HCT116 (cell line): ENCODE measurements at regions not wholly inside any gene's neighbourhood (a gene's known extent, or its start where the extent isn't known, plus 50 kb on each side); places are given as distances from the start of the nearest gene placed in this dataset.

ENCODE experiments used
- ATAC-seq: fragments of 200-7000 bp; cut with Tn5 transposase; 2 replicates; pipeline ENCODE4 v1.9.1; 2020; ENCODE audit warnings: mild to moderate bottlenecking, moderate library complexity
- BruUV-seq: library from RNA; stranded (reverse); fragments of 400-500 nt; replicated peaks from 2 replicates; lab custom pipeline; 2021; lab: Mats Ljungman, UMichigan
- CTCF ChIA-PET: fragments of 300-600 bp; sonication (Branson Sonifier 250); formaldehyde crosslinking; loops from one replicate; lab custom pipeline; 2021; ENCODE audit warnings: antibody characterized with exemption; lab: Charles Lee
- POLR2A ChIA-PET: fragments of 300-600, 350-600 bp; sonication (Branson Sonifier 250); formaldehyde crosslinking; loops from one replicate; lab custom pipeline; 2021; ENCODE audit warnings: antibody characterized with exemption; lab: Charles Lee
- RAD21 ChIA-PET, 2 experiments: fragments of 300-600 bp; sonication (Branson Sonifier 250); formaldehyde crosslinking; loops; one replicate each; lab custom pipeline; 2023; ENCODE audit warnings: low total read pairs in 2 of 2; ENCODE audit not compliant: uncharacterized antibody in 2 of 2, unreplicated experiment in 2 of 2, low non-redundant PET in 1 of 2; lab: Charles Lee
- DNase-seq: peaks from one replicate; pipeline ENCODE4 v3.0.0-alpha.2; 2010; ENCODE audit warnings: low read depth, low spot score
- H2AFZ ChIP-seq: fragments of 200-600 bp; shearing (Covaris generic), sonication (generic); 2 replicates; pipeline ENCODE4 v1.6.1; 2017; ENCODE audit warnings: low read depth, mixed run types, mixed read lengths, antibody characterized with exemption, low read length; ENCODE audit not compliant: poor library complexity, severe bottlenecking
- H3K27ac ChIP-seq: 2 replicates; pipeline ENCODE4 v1.5.1; 2012; ENCODE audit warnings: low read depth, low read length
- H3K27me3 ChIP-seq: fragments of 200-600 bp; sonication (generic); 2 replicates; pipeline ENCODE4 v1.6.1; 2016; ENCODE audit warnings: mixed run types, low read length, mixed read lengths; ENCODE audit not compliant: insufficient read depth
- H3K36me3 ChIP-seq, 2 experiments: fragments of 200-500 bp in 1 of 2; fragments of 200-600 bp in 1 of 2; sonication (Bioruptor generic) in 1 of 2; sonication (generic) in 1 of 2; 2 replicates each; pipeline versions ENCODE4 v1.5.1 to v1.6.1; 2014 to 2016; ENCODE audit warnings: low read length in 2 of 2, inconsistent platforms in 1 of 2, mixed read lengths in 1 of 2, mixed run types in 1 of 2; ENCODE audit not compliant: insufficient read depth in 2 of 2, control insufficient read depth in 1 of 2
- H3K4me1 ChIP-seq, 2 experiments: fragments of 200-600 bp in 1 of 2; sonication (generic) in 1 of 2; 2 replicates each; pipeline versions ENCODE4 v1.5.1 to v1.6.1; 2012 to 2017; ENCODE audit warnings: low read length in 2 of 2, inconsistent platforms in 1 of 2, mild to moderate bottlenecking in 1 of 2, mixed read lengths in 1 of 2, mixed run types in 1 of 2, moderate library complexity in 1 of 2; ENCODE audit not compliant: insufficient read depth in 2 of 2, control insufficient read depth in 1 of 2
- H3K4me2 ChIP-seq: fragments of 200-600 bp; sonication (generic); 2 replicates; pipeline ENCODE4 v1.6.1; 2017; ENCODE audit warnings: mixed run types, low read length, mixed read lengths
- H3K4me3 ChIP-seq, 2 experiments: fragments of 200-600 bp in 1 of 2; sonication (generic) in 1 of 2; replicated peaks in 1 of 2; 2 replicates each; pipeline ENCODE4 v1.5.1; 2011 to 2016; ENCODE audit warnings: low read length in 2 of 2, control low read depth in 1 of 2, low read depth in 1 of 2, mild to moderate bottlenecking in 1 of 2, mixed read lengths in 1 of 2, mixed run types in 1 of 2
- H3K79me2 ChIP-seq: fragments of 200-600 bp; sonication (generic); 2 replicates; pipeline ENCODE4 v1.6.1; 2017; ENCODE audit warnings: mild to moderate bottlenecking, mixed run types, low read length, moderate library complexity, mixed read lengths; ENCODE audit not compliant: insufficient read depth
- H3K9ac ChIP-seq: fragments of 200-600 bp; sonication (generic); 2 replicates; pipeline ENCODE4 v1.6.1; 2016; ENCODE audit warnings: low read length, mixed read lengths
- H3K9me2 ChIP-seq: fragments of 200-600 bp; sonication (generic), shearing (Covaris generic); 2 replicates; pipeline ENCODE4 v1.6.1; 2017; ENCODE audit warnings: mixed run types, mild to moderate bottlenecking, moderate library complexity; ENCODE audit not compliant: insufficient read depth
- H3K9me3 ChIP-seq, 2 experiments: fragments of 200-500 bp in 1 of 2; fragments of 200-600 bp in 1 of 2; sonication (Bioruptor generic) in 1 of 2; sonication (generic) in 1 of 2; 2 replicates each; pipeline ENCODE4 v1.6.1; 2014 to 2017; ENCODE audit warnings: low read length in 2 of 2, mixed read lengths in 2 of 2, inconsistent platforms in 1 of 2, low read depth in 1 of 2, mild to moderate bottlenecking in 1 of 2, mixed run types in 1 of 2, moderate library complexity in 1 of 2; ENCODE audit not compliant: control insufficient read depth in 1 of 2, insufficient read depth in 1 of 2
- H4K20me1 ChIP-seq: fragments of 200-600 bp; sonication (generic), shearing (Covaris generic); 2 replicates; pipeline ENCODE4 v1.6.1; 2017; ENCODE audit warnings: mixed run types, mild to moderate bottlenecking, moderate library complexity; ENCODE audit not compliant: insufficient read depth
- CEBPB ChIP-seq: IDR thresholded peaks from 2 replicates; pipeline ENCODE4 v1.6.1; 2012; ENCODE audit warnings: low read depth
- EZH2 ChIP-seq: fragments of 200-600 bp; sonication (generic); IDR thresholded peaks from 2 replicates; pipeline ENCODE4 v1.6.1; 2017; ENCODE audit warnings: antibody characterized with exemption, mixed run types
- EZH2phosphoT487 ChIP-seq: fragments of 200-600 bp; IDR thresholded peaks from 2 replicates; pipeline ENCODE4 v1.6.1; 2018; ENCODE audit warnings: antibody characterized with exemption, borderline replicate concordance
- FOSL1 ChIP-seq: IDR thresholded peaks from 2 replicates; pipeline ENCODE4 v1.6.1; 2012; ENCODE audit warnings: low read depth
- MAX ChIP-seq: IDR thresholded peaks from 2 replicates; pipeline ENCODE4 v1.6.1; 2012
- POLR2A ChIP-seq: IDR thresholded peaks from 2 replicates; pipeline ENCODE4 v1.7.0; 2011; ENCODE audit warnings: borderline replicate concordance; ENCODE audit not compliant: insufficient read depth, insufficient read length; ENCODE audit errors: extremely low read depth
- POLR2AphosphoS5 ChIP-seq: IDR thresholded peaks from 2 replicates; pipeline ENCODE4 v1.6.1; 2011; ENCODE audit warnings: mild to moderate bottlenecking, low read depth, low read length, moderate library complexity
- REST ChIP-seq: IDR thresholded peaks from 2 replicates; pipeline ENCODE4 v1.6.1; 2012; ENCODE audit warnings: low read depth
- SIN3A ChIP-seq: IDR thresholded peaks from 2 replicates; pipeline ENCODE4 v1.6.1; 2012; ENCODE audit warnings: low read depth
- TCF7L2 ChIP-seq: IDR thresholded peaks from 2 replicates; pipeline ENCODE4 v1.7.0; 2011; ENCODE audit warnings: borderline replicate concordance, inconsistent platforms; ENCODE audit not compliant: insufficient read depth, insufficient read length; ENCODE audit errors: extremely low read depth
- YY1 ChIP-seq: IDR thresholded peaks from 2 replicates; pipeline ENCODE4 v1.6.1; 2011; ENCODE audit warnings: low read length, low read depth, moderate library complexity, mild to moderate bottlenecking; ENCODE audit not compliant: insufficient replicate concordance; ENCODE audit errors: extremely low read depth
- intact Hi-C: fragments of 100-400 bp; cut with micrococcal nuclease; formaldehyde crosslinking; loops from 2 replicates; pipeline ENCODE4 v1.10.0; 2022
- TF ChIP-seq, protein P1 (sequence below): IDR thresholded peaks from 2 replicates; pipeline ENCODE4 v1.6.1; 2012
- TF ChIP-seq, protein P2 (sequence below), 3 experiments: fragments of 200-600 bp in 1 of 3; sonication (generic) in 1 of 3; IDR thresholded peaks in 2 of 3; conservative IDR thresholded peaks in 1 of 3; 2 replicates each; pipeline ENCODE4 v1.5.1; 2012 to 2017; ENCODE audit warnings: low read depth in 2 of 3, low read length in 2 of 3, antibody characterized with exemption in 1 of 3, borderline replicate concordance in 1 of 3, control low read depth in 1 of 3, mild to moderate bottlenecking in 1 of 3, mixed read lengths in 1 of 3, mixed run types in 1 of 3, moderate library complexity in 1 of 3; ENCODE audit not compliant: insufficient read depth in 1 of 3

GRCh38 chr9:10744669-10745068, 131.9 kb upstream of the PTPRD start:
- TF ChIP-seq POLR2AphosphoS5: no peak
- no peak for TF ChIP-seq REST
- TF ChIP-seq, protein P1, sequence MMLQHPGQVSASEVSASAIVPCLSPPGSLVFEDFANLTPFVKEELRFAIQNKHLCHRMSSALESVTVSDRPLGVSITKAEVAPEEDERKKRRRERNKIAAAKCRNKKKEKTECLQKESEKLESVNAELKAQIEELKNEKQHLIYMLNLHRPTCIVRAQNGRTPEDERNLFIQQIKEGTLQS: no peak
- TF ChIP-seq TCF7L2: no peak
- no peak for TF ChIP-seq POLR2A
- no peak for TF ChIP-seq SIN3A
- no peak for TF ChIP-seq CEBPB
- no peak for TF ChIP-seq EZH2phosphoT487
- TF ChIP-seq MAX: no peak
- TF ChIP-seq FOSL1: no peak
- TF ChIP-seq, protein P2, sequence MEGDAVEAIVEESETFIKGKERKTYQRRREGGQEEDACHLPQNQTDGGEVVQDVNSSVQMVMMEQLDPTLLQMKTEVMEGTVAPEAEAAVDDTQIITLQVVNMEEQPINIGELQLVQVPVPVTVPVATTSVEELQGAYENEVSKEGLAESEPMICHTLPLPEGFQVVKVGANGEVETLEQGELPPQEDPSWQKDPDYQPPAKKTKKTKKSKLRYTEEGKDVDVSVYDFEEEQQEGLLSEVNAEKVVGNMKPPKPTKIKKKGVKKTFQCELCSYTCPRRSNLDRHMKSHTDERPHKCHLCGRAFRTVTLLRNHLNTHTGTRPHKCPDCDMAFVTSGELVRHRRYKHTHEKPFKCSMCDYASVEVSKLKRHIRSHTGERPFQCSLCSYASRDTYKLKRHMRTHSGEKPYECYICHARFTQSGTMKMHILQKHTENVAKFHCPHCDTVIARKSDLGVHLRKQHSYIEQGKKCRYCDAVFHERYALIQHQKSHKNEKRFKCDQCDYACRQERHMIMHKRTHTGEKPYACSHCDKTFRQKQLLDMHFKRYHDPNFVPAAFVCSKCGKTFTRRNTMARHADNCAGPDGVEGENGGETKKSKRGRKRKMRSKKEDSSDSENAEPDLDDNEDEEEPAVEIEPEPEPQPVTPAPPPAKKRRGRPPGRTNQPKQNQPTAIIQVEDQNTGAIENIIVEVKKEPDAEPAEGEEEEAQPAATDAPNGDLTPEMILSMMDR (IDR thresholded peaks at IDR 0.05 in 2 of 3, conservative IDR thresholded peaks at IDR 0.05 in 1 of 3; ENCODE audit: borderline replicate concordance in 1 of 3, insufficient read depth in 1 of 3, low read depth in 2 of 3, low read length in 2 of 3): no peak
- no peak for TF ChIP-seq YY1
- no peak for TF ChIP-seq EZH2
- ATAC-seq (no peak), DNase-seq (no peak)
- Histone ChIP-seq H3K36me3 (no peaks in the 10 kb centered on the region), H3K4me3 (no peak overlapping the region), H3K79me2 (no peaks in the 10 kb centered on the region), H3K4me2 (no peak overlapping the region), H4K20me1 (no peaks in the 10 kb centered on the region), H3K4me1 (no peaks in the 10 kb centered on the region), H3K27ac (no peak overlapping the region), H3K27me3 (no peaks in the 10 kb centered on the region), H3K9ac (no peak overlapping the region), H2AFZ (no peak overlapping the region), H3K9me2 (no peaks in the 10 kb centered on the region), H3K9me3 (peaks cover 4 to 14% of the 10 kb centered on the region in 2 experiments; a peak in 2 of 4 replicates)
- no TSS peak for BruUV-seq
- ChIA-PET CTCF (no interaction called here), RAD21 (no interaction called here), POLR2A (no interaction called here)
- intact Hi-C loops: no loop called here
